IPS DF 4.7 (cell line): ENCODE measurements at regions not wholly inside any gene's neighbourhood (a gene's known extent, or its start where the extent isn't known, plus 50 kb on each side); places are given as distances from the start of the nearest gene placed in this dataset.
"Not testable (repeated sequence)": the region's sequence is repeated elsewhere in the genome, so short reads cannot be mapped to it uniquely, and the experiment has no call there.

Source experiments
- DNase-seq: peaks from one replicate; pipeline ENCODE4 v3.0.0-alpha.2; 2013; ENCODE audit warnings: low spot score; ENCODE audit errors: extremely low read depth

GRCh38 chr11:134850566-134850965 is 438.5 kb upstream of the B3GAT1 start:
- no peak for DNase-seq

GRCh38 chr11:134849833-134850232 is 437.8 kb upstream of the B3GAT1 start:
- DNase-seq = no peak

- no peak for DNase-seq
Observed at GRCh38 chr11:134847083-134847715, 435.2 kb upstream of the B3GAT1 start.

- DNase-seq = no peak
Observed at GRCh38 chr11:134846328-134847082, 434.5 kb upstream of the B3GAT1 start.

- no peak for DNase-seq
Observed at GRCh38 chr11:134845474-134846327, 433.7 kb upstream of the B3GAT1 start.

GRCh38 chr11:134844838-134845237 is 432.8 kb upstream of the B3GAT1 start:
- no peak for DNase-seq

- no peak for DNase-seq
Observed at GRCh38 chr11:134843735-134844134, 431.7 kb upstream of the B3GAT1 start.

- DNase-seq = no peak
Observed at GRCh38 chr11:134843020-134843419, 431.0 kb upstream of the B3GAT1 start.

GRCh38 chr11:134841972-134842371 is 429.9 kb upstream of the B3GAT1 start:
- DNase-seq = no peak

- DNase-seq = no peak
Observed at GRCh38 chr11:134841411-134841810, 429.4 kb upstream of the B3GAT1 start.

GRCh38 chr11:134840945-134841344 is 428.9 kb upstream of the B3GAT1 start:
- no peak for DNase-seq

- DNase-seq = not testable (repeated sequence)
Observed at GRCh38 chr11:134840165-134840564, 428.1 kb upstream of the B3GAT1 start.

GRCh38 chr11:134838708-134839107 is 426.7 kb upstream of the B3GAT1 start:
- DNase-seq = no peak

- DNase-seq = no peak
Observed at GRCh38 chr11:134837887-134838232, 425.8 kb upstream of the B3GAT1 start.

GRCh38 chr11:134837166-134837886 is 425.3 kb upstream of the B3GAT1 start:
- no peak for DNase-seq

- no peak for DNase-seq
Observed at GRCh38 chr11:134836561-134836960, 424.5 kb upstream of the B3GAT1 start.

- no peak for DNase-seq
Observed at GRCh38 chr11:134835561-134835960, 423.5 kb upstream of the B3GAT1 start.

GRCh38 chr11:134830312-134830711 is 418.3 kb upstream of the B3GAT1 start:
- DNase-seq = no peak

GRCh38 chr11:134823970-134824369 is 411.9 kb upstream of the B3GAT1 start:
- no peak for DNase-seq

GRCh38 chr11:134822897-134823296 is 410.9 kb upstream of the B3GAT1 start:
- no peak for DNase-seq

- DNase-seq = no peak
Observed at GRCh38 chr11:134821422-134821821, 409.4 kb upstream of the B3GAT1 start.

GRCh38 chr11:134819041-134819440 is 407.0 kb upstream of the B3GAT1 start:
- DNase-seq = no peak
